ENCODE measurements at regions not wholly inside any gene's neighbourhood (a gene's known extent, or its start where the extent isn't known, plus 50 kb on each side); places are given as distances from the start of the nearest gene placed in this dataset.

DNA sequence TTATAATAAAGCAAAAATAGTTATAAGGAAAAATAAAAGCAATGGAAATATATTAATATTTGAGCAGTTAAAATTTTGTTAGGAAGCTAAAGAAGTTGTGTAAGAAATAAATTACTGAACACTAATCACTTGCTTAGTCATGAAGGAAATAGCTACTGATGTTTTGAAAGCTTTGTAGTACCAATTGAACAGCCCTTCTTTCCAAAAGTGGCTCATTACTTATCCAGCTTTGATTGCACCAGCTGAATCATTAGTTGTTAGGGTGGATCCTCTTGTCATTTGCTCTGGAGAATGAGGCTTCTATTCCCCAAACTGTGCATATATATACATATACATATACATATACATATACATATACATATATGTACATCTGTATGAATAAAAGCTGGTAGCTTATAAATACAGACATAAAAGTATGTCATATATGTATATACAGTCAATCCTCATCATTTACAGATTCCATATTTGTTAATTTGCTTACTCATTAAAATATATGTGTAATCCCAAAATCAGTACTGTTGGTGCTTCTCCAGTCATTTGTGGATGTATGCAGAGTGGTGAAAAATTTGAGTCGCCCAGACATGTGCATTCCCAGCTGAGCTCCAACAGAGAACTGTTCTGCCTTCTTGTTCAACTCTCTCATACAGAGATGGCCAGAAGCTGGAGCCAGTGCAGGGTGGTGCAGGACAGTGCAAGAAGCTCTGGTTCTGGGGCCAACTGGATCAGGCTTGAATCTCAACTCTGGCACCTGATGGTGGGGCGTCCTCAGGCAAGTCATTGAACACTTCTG lies 214.1 kb downstream of the RPAP3 start:
- TF ChIP-seq ELF4 (IDR thresholded peaks at IDR 0.05) (no peak), FOXM1 (IDR thresholded peaks at IDR 0.05; ENCODE audit: borderline replicate concordance) (no peak), CTBP1 (IDR thresholded peaks at IDR 0.05; ENCODE audit: borderline replicate concordance) (no peak), TARDBP (IDR thresholded peaks at IDR 0.05) (no peak), FOXA1 (IDR thresholded peaks at IDR 0.05) (no peak), ZNF384 (IDR thresholded peaks at IDR 0.05) (no peak), SP1 (IDR thresholded peaks at IDR 0.05) (no peak), BHLHE40 (IDR thresholded peaks at IDR 0.05; ENCODE audit: borderline replicate concordance) (no peak), ARNT (IDR thresholded peaks at IDR 0.05) (no peak), PKNOX1 (IDR thresholded peaks at IDR 0.05) (no peak), HDGF (IDR thresholded peaks at IDR 0.05; ENCODE audit: borderline replicate concordance) (no peak)

All from HEK293T (cell line).